Gastroesophageal sphincter (tissue), 3 donors: ENCODE measurements at regions not wholly inside any gene's neighbourhood (a gene's known extent, or its start where the extent isn't known, plus 50 kb on each side); places are given as distances from the start of the nearest gene placed in this dataset.

Source experiments
- EP300 ChIP-seq: sonication (generic); formaldehyde crosslinking; IDR thresholded peaks from one replicate; pipeline ENCODE4 v1.6.1; 2017; ENCODE audit warnings: antibody characterized with exemption, mild to moderate bottlenecking
- POLR2A ChIP-seq, 2 donors: fragments of 450-650 bp; IDR thresholded peaks; one replicate each; pipeline ENCODE4 v1.6.1; 2017; ENCODE audit warnings: antibody characterized with exemption in 2 of 2, mild to moderate bottlenecking in 2 of 2, moderate library complexity in 1 of 2
- POLR2AphosphoS5 ChIP-seq: sonication (generic); formaldehyde crosslinking; IDR thresholded peaks from one replicate; pipeline ENCODE4 v1.6.1; 2017; ENCODE audit warnings: antibody characterized with exemption
- TF ChIP-seq, protein P1 (sequence below), 4 experiments: fragments of 200-600 bp in 2 of 4; fragments of 450-650 bp in 2 of 4; sonication (generic) in 1 of 4; IDR thresholded peaks; one replicate each; pipeline ENCODE4 v1.5.1; 2017 to 2019; ENCODE audit warnings: antibody characterized with exemption in 4 of 4, mild to moderate bottlenecking in 2 of 4, moderate library complexity in 2 of 4

DNA sequence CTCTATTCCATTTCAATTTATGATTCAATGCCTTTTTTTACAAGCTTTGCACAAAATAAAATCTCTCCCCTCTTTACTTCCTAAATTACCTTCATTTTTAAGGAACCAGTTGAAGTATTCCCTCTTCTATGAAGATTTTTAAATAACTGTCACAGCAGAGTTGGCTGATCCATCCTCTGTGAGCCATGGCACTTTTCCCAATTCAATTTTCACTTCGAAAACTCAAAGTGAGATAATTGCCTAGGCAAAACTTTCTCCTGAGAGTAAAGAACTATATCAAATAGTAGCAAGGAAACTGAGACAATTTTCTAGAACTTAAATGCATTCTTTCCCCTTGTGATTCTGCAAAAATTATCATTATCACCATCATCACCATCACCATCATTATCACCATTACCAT lies 259.9 kb upstream of the ARHGAP20 start:
- TF ChIP-seq POLR2AphosphoS5 = no peak
- TF ChIP-seq, protein P1, sequence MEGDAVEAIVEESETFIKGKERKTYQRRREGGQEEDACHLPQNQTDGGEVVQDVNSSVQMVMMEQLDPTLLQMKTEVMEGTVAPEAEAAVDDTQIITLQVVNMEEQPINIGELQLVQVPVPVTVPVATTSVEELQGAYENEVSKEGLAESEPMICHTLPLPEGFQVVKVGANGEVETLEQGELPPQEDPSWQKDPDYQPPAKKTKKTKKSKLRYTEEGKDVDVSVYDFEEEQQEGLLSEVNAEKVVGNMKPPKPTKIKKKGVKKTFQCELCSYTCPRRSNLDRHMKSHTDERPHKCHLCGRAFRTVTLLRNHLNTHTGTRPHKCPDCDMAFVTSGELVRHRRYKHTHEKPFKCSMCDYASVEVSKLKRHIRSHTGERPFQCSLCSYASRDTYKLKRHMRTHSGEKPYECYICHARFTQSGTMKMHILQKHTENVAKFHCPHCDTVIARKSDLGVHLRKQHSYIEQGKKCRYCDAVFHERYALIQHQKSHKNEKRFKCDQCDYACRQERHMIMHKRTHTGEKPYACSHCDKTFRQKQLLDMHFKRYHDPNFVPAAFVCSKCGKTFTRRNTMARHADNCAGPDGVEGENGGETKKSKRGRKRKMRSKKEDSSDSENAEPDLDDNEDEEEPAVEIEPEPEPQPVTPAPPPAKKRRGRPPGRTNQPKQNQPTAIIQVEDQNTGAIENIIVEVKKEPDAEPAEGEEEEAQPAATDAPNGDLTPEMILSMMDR (IDR thresholded peaks at IDR 0.05) = no peak
- TF ChIP-seq POLR2A (IDR thresholded peaks at IDR 0.05) = no peak
- TF ChIP-seq EP300 = no peak
